IMR-90 (cell line): ENCODE measurements at regions not wholly inside any gene's neighbourhood (a gene's known extent, or its start where the extent isn't known, plus 50 kb on each side); places are given as distances from the start of the nearest gene placed in this dataset.

Source experiments
- ATAC-seq: fragments of 200-7000 bp; cut with Tn5 transposase; 2 replicates; pipeline ENCODE4 v1.9.1; 2020; ENCODE audit warnings: low read depth, mild to moderate bottlenecking, moderate library complexity
- BruUV-seq: library from RNA; stranded (reverse); fragments of 400-500 nt; replicated peaks from 2 replicates; lab custom pipeline; 2021; lab: Mats Ljungman, UMichigan
- CTCF ChIA-PET: fragments of 300-600 bp; formaldehyde crosslinking; extraction: SDS; loops from one replicate; lab custom pipeline; 2021; ENCODE audit warnings: antibody characterized with exemption; lab: Yijun Ruan, JAX
- POLR2A ChIA-PET: fragments of 300-600 bp; sonication (Branson Sonifier 250); formaldehyde crosslinking; loops from one replicate; lab custom pipeline; 2022; ENCODE audit warnings: antibody characterized with exemption; ENCODE audit not compliant: unreplicated experiment; lab: Charles Lee
- DNase-seq: peaks from one replicate; pipeline ENCODE4 v3.0.0; 2013
- H2AFZ ChIP-seq: replicated peaks from 2 replicates; pipeline ENCODE3; 2013; ENCODE audit warnings: low read length, mild to moderate bottlenecking; ENCODE audit not compliant: poor library complexity
- H2AK5ac ChIP-seq: 2 replicates; pipeline ENCODE4 v1.6.1; 2013; ENCODE audit warnings: low read depth, low read length, inconsistent platforms
- H2AK9ac ChIP-seq: replicated peaks from 2 replicates; pipeline ENCODE3; 2013; ENCODE audit warnings: mild to moderate bottlenecking, low read depth, low read length, moderate library complexity; ENCODE audit not compliant: poor library complexity
- H2BK120ac ChIP-seq: 2 replicates; pipeline ENCODE4 v1.6.1; 2013; ENCODE audit warnings: low read depth, low read length, inconsistent platforms
- H2BK15ac ChIP-seq: 3 replicates; pipeline ENCODE4 v1.6.1; 2013; ENCODE audit warnings: low read depth, low read length, inconsistent platforms
- H2BK20ac ChIP-seq: 2 replicates; pipeline ENCODE4 v1.6.1; 2013; ENCODE audit warnings: low read depth, mild to moderate bottlenecking, inconsistent platforms, low read length, moderate library complexity
- H2BK5ac ChIP-seq: 2 replicates; pipeline ENCODE4 v1.6.1; 2013; ENCODE audit warnings: mild to moderate bottlenecking, low read depth, low read length, inconsistent platforms; ENCODE audit not compliant: poor library complexity, severe bottlenecking
- H3K14ac ChIP-seq: replicated peaks from 2 replicates; pipeline ENCODE4 v1.6.1; 2013; ENCODE audit warnings: low read depth, low read length, inconsistent platforms
- H3K18ac ChIP-seq: 2 replicates; pipeline ENCODE4 v1.6.1; 2013; ENCODE audit warnings: low read depth, low read length, control low read depth
- H3K23ac ChIP-seq: 2 replicates; pipeline ENCODE4 v1.6.1; 2013; ENCODE audit warnings: low read depth, low read length, inconsistent platforms
- H3K27ac ChIP-seq: 2 replicates; pipeline ENCODE4 v1.5.1; 2013; ENCODE audit warnings: mild to moderate bottlenecking, control low read depth, low read length; ENCODE audit not compliant: insufficient read depth
- H3K27me3 ChIP-seq: 2 replicates; pipeline ENCODE4 v1.6.1; 2013; ENCODE audit warnings: low read length; ENCODE audit not compliant: control insufficient read depth, insufficient read depth
- H3K36me3 ChIP-seq: 2 replicates; pipeline ENCODE4 v1.6.1; 2013; ENCODE audit warnings: low read length, mixed read lengths; ENCODE audit not compliant: control insufficient read depth, insufficient read depth
- H3K4ac ChIP-seq: 2 replicates; pipeline ENCODE4 v1.6.1; 2013; ENCODE audit warnings: low read depth, low read length, inconsistent platforms
- H3K4me1 ChIP-seq: 2 replicates; pipeline ENCODE4 v1.6.1; 2013; ENCODE audit warnings: low read length, mixed read lengths; ENCODE audit not compliant: control insufficient read depth, insufficient read depth
- H3K4me2 ChIP-seq: 2 replicates; pipeline ENCODE4 v1.6.1; 2013; ENCODE audit warnings: low read depth, mild to moderate bottlenecking, control low read depth, low read length, moderate library complexity
- H3K4me3 ChIP-seq: 2 replicates; pipeline ENCODE4 v1.5.1; 2013; ENCODE audit warnings: low read depth, mild to moderate bottlenecking, control low read depth, low read length, moderate library complexity; ENCODE audit not compliant: insufficient read depth
- H3K56ac ChIP-seq: 2 replicates; pipeline ENCODE4 v1.6.1; 2013; ENCODE audit warnings: low read length, inconsistent platforms; ENCODE audit not compliant: insufficient read depth; ENCODE audit errors: extremely low read depth
- H3K79me1 ChIP-seq, 2 experiments: 2 replicates each; pipeline ENCODE4 v1.6.1; 2013; ENCODE audit warnings: low read length in 2 of 2, inconsistent platforms in 1 of 2, low read depth in 1 of 2
- H3K9ac ChIP-seq: 2 replicates; pipeline ENCODE4 v1.6.1; 2013; ENCODE audit warnings: low read depth, low read length, control low read depth
- H3K9me1 ChIP-seq: 2 replicates; pipeline ENCODE4 v1.6.1; 2013; ENCODE audit warnings: low read length, inconsistent platforms; ENCODE audit not compliant: insufficient read depth
- H3K9me3 ChIP-seq: 2 replicates; pipeline ENCODE4 v1.6.1; 2013; ENCODE audit warnings: low read length; ENCODE audit not compliant: control insufficient read depth, insufficient read depth
- H4K20me1 ChIP-seq: 2 replicates; pipeline ENCODE4 v1.6.1; 2013; ENCODE audit warnings: low read length, inconsistent platforms; ENCODE audit not compliant: insufficient read depth
- H4K5ac ChIP-seq: 2 replicates; pipeline ENCODE4 v1.6.1; 2013; ENCODE audit warnings: mild to moderate bottlenecking, low read depth, low read length, control low read depth
- H4K8ac ChIP-seq, 2 experiments: 2 replicates each; pipeline ENCODE4 v1.6.1; 2013; ENCODE audit warnings: low read depth in 2 of 2, low read length in 2 of 2, control low read depth in 1 of 2, inconsistent platforms in 1 of 2
- H4K91ac ChIP-seq: 2 replicates; pipeline ENCODE4 v1.6.1; 2013; ENCODE audit warnings: low read depth, low read length, inconsistent platforms; ENCODE audit not compliant: insufficient read depth
- MAFK ChIP-seq: IDR thresholded peaks from 2 replicates; pipeline ENCODE4 v1.6.1; 2012; ENCODE audit warnings: low read depth, low read length, improper control_type of control experiment
- WGBS, 2 experiments: methylation state at CpG; one replicate each; pipeline versions ENCODE4 v1.1.5 to v1.1.7; 2013; ENCODE audit warnings: missing lambda C conversion rate in 2 of 2; ENCODE audit not compliant: insufficient read length in 1 of 2; ENCODE audit errors: extremely low coverage in 2 of 2; 5-methylcytosine and 5-hydroxymethylcytosine counted together
- dilution Hi-C: fragments of 300-500 bp; cut with HindIII; formaldehyde crosslinking; loops from one replicate; pipeline ENCODE4 v1.14.3; 2018; ENCODE audit warnings: low sequenced_read_pairs; ENCODE audit not compliant: unreplicated experiment
- in situ Hi-C: fragments of 300-500 bp; cut with MboI; formaldehyde crosslinking; loops from 3 replicates; pipeline ENCODE4 v1.14.3; 2019; ENCODE audit warnings: low sequenced_read_pairs, inconsistent platforms, mixed read lengths
- intact Hi-C: fragments of 100-400 bp; cut with micrococcal nuclease; formaldehyde crosslinking; loops from 2 replicates; pipeline ENCODE4 v1.10.0; 2022

DNA sequence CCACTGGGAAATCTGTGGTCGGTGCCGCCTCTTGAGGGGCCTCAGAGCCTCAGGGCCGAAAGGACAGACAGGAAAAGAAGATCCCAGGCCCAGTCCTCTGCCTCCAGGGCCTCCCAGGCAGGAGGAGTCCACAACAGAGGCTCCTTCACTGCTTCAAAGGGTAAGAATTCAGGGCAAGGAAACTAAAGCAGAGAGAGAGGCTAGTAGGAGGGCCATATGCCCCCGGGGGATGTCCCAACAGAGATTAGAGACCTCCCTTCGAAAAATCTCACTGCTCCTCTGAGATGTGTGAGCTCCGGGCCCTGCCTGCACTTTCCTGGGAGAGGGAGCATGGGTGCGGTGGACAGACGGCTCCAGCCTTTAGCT, 465.9 kb downstream of the NPHP4 start:
- ChIA-PET CTCF (no interaction called here), POLR2A (no interaction called here)
- no TSS peak for BruUV-seq
- H3K36me3 ChIP-seq = no peaks in the 10 kb centered on the region
- no peak overlapping the region for H2AK5ac ChIP-seq
- intact Hi-C loops (no loop called here), dilution Hi-C loops (no loop called here), in situ Hi-C loops (no loop called here)
- H4K8ac ChIP-seq = no peak overlapping the region
- H2BK5ac ChIP-seq = no peak overlapping the region
- H4K5ac ChIP-seq = no peak overlapping the region
- H2BK15ac ChIP-seq = no peak overlapping the region
- H3K27me3 ChIP-seq = no peaks in the 10 kb centered on the region
- no peaks in the 10 kb centered on the region for H3K4me1 ChIP-seq
- no peak overlapping the region for H2BK20ac ChIP-seq
- no peak overlapping the region for H3K56ac ChIP-seq
- DNase-seq = no peak
- H3K4me2 ChIP-seq = no peak overlapping the region
- H3K14ac ChIP-seq = no peak overlapping the region
- ATAC-seq = no peak
- no peak overlapping the region for H2BK120ac ChIP-seq
- no peaks in the 10 kb centered on the region for H3K9me1 ChIP-seq
- H2AK9ac ChIP-seq = no peak overlapping the region
- no peak overlapping the region for H3K4me3 ChIP-seq
- no peaks in the 10 kb centered on the region for H4K20me1 ChIP-seq
- H3K9ac ChIP-seq = no peak overlapping the region
- no peak overlapping the region for H3K27ac ChIP-seq
- no peak overlapping the region for H2AFZ ChIP-seq
- peaks cover 40% of the 10 kb centered on the region for H3K9me3 ChIP-seq
- no peak overlapping the region for H3K4ac ChIP-seq
- 45% methylated on average over 2 of the region's 8 CpGs; no CpG with 5 or more reads in 1 of the 2 experiments for WGBS, 2 experiments
- no peak for TF ChIP-seq MAFK
- no peaks in the 10 kb centered on the region; a peak in 1 of 4 replicates for H3K79me1 ChIP-seq
- no peak overlapping the region for H3K23ac ChIP-seq
- no peak overlapping the region for H3K18ac ChIP-seq
- H4K91ac ChIP-seq = no peak overlapping the region
